Umbilical cord (tissue), 1 donor: ENCODE measurements at regions not wholly inside any gene's neighbourhood (a gene's known extent, or its start where the extent isn't known, plus 50 kb on each side); places are given as distances from the start of the nearest gene placed in this dataset.

Source experiments
- DNase-seq: peaks from one replicate; pipeline ENCODE4 v3.0.0-alpha.2; 2015; ENCODE audit warnings: low spot score

DNA sequence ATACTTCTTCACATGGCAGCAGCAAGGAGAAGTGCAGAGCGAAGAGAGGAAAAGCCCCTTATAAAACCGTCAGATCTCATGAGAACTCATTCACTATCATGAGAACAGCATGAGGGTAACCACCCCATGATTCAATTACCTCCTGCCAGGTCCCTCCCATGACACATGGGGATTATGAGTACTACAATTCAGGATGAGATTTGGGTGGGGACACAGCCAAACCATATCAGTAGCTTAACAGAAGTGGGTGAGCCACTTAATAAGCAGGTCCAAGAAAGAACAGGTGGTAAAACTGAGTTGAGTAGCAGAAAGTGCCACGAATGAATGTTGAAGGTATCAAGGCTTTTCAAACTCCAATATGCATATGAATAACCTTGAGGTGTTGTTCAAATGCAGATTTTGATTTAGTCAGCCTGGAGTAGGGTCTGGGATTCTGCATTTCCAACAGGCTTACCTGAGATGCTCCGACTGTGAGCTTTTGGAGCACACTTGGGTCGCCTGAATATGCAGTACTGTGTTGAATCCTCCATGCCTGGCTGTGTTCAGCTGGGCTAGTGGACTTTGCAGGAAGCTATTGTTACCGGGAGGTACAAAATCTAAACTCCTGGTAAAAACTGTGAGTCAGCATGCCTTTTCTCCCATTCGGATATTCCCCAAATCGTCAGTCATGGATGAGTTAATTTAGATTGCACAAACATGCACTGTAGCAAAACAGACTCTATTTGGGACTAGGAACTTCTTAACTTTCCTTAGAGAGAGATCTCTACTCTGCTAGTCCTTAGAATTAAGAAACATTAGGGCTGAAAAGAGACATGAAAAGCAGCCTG, 69.0 kb upstream of the PRKCQ start:
- DNase-seq: no peak

DNA sequence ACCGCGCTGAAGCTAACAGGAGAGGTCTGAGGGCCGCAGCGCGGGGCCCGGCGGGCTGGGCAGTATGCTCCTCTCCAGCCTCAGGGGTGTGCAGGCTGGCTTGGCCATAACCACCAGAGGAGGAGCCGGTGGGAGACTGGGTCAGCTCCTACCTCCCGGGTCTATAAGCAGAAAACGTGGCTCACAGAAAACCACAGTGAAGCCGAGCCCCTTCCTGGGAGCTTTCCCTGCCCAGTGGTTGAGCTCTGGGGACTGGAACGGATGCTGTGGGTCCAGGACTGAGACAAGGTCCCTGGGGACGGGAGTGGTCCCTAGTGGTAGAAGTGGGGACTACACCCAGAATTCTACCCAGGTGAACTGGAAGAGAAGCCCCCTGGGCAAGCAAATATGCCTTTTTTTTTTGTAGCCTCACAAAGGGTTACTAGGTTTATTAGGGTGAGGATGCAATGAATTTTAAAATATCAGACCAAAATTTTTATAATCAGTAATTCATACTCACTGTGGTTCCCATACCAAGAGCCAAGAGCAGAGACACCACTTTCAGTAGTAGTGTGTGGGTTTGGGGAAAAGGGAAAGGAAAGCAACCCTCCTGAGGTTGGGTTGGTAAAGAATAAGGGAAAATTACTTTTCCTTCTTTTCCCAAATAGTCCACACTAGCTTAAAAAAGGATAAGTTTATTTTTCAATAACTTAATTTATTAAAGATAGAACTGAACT, 67.9 kb upstream of the PRKCQ start:
- DNase-seq: peak; percentile 5

DNA sequence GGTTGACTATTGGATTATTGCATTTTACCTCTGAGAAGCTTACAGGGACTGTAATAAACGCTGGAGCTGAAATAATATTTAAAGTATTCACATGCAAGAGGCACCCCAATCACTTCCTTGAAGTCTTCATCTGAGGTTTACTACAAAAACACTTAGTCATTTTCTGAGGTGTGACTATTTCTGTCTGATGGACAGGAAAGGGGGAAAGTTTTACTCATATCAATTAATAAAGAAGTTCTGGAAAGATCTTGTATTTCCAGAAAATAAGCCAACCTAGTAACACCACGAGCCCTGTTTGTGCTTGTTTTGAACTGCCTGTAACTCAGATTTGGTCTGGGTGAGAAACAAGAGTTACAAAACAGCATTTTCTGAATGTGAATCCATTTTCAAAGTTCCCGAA, 63.9 kb upstream of the PRKCQ start:
- no peak for DNase-seq

DNA sequence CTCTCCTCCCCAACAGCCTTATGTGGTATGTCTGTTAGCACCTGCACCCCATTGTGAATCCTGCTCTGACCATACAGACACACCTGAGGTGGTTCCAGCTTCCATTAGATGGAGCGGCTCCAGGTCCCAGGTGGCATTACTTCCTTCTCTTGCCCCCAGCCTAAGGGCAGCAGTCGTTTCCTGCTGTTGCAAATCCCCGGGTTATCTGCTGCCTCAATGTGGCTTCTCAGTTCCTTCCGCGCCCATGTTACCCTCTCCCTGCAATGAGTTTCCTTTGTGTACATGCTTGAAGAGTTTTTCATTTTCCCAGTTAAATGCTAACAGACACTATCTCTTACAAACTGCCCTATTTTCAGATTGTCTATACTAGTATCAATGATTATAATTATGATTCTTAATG, 62.8 kb upstream of the PRKCQ start:
- no peak for DNase-seq

DNA sequence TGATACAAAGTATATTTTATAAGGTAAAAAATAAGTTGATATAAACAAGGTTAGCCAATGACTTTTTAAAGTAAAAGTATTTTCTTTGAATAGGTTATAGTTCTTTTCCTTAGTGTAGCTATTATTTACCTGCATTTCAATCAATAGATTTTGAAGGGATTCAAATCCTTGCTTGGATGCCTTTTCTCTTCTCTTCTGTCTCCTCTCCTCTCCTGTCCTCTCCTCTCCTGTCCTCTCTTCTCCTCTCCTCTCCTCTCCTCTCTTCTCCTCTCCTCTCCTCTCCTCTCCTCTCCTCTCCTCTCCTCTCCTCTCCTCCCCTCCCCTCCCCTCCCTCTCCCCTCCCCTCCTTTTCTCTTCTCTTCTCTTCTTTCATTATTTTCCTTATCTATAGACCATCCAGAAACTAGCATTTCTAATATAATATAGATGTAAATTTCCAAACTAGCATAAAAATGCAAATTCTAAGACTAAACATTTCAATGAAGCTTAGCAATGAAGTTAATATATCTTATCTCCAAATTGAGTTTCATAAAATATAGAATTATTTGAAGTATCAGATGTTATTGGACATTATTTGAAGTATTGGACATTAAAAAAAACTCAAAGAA, 60.5 kb upstream of the PRKCQ start:
- no peak for DNase-seq

DNA sequence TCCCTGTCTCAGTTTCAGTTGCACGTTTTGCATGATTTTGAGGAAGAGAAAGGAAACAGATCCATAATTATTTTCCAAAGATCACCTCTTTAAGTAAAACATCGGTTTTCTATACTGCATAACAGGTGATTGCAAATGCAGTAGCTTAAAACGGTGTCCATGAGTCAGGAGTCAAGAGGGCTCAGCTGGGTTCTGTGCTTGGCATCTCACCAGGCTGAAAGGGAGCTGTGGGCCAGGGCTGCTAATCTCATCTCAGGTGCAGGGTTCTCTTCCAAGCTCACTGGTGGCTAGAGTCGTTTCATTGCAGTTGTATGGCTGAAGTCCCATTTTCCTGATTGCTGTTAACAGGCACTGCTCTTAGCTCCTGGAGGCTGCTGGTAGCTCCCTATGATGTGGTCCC, 57.0 kb upstream of the PRKCQ start:
- no peak for DNase-seq

DNA sequence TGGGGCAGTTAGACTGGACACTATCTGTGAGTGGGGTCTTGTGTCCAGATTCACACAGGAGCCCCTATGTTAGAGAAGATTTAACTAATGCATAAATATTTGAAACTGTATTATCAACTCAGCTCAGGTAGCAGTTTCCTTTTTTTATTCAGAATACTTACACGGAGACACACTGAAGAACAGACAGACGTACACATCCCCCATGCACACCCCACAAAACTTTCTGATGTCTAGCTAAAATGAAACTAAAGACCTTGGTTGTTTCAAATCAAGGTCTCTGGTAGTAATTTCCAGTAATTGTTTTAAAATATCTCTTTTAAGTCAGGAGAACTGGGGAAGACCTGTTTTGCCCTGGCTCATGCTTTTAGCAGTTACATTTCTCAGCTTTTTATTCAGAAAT, 55.7 kb upstream of the PRKCQ start:
- DNase-seq: no peak
